HepG2 (cell line): ENCODE measurements at regions not wholly inside any gene's neighbourhood (a gene's known extent, or its start where the extent isn't known, plus 50 kb on each side); places are given as distances from the start of the nearest gene placed in this dataset.

ENCODE experiments used
- ATAC-seq: fragments of 200-7000 bp; cut with Tn5 transposase; 3 replicates; pipeline ENCODE4 v1.9.1; 2020; ENCODE audit warnings: mild to moderate bottlenecking, moderate library complexity
- BruUV-seq: library from RNA; stranded (reverse); fragments of 400-500 nt; replicated peaks from 2 replicates; lab custom pipeline; 2021; lab: Mats Ljungman, UMichigan
- CTCF ChIA-PET: fragments of 300-600 bp; formaldehyde crosslinking; extraction: SDS; loops from one replicate; lab custom pipeline; 2021; ENCODE audit warnings: low total read pairs, inconsistent platforms, low intra/inter-chr PET ratio; lab: Yijun Ruan, JAX
- POLR2A ChIA-PET: fragments of 350-600 bp; sonication (Branson Sonifier 250); formaldehyde crosslinking; loops from one replicate; lab custom pipeline; 2020; ENCODE audit warnings: antibody characterized with exemption, inconsistent platforms; lab: Yijun Ruan, JAX
- DNase-seq: peaks from one replicate; pipeline ENCODE4 v3.0.0-alpha.2; 2015; ENCODE audit warnings: low spot score
- FAIRE-seq: peaks from 3 replicates; lab custom pipeline; 2011; peaks lifted over from hg19 to GRCh38; lab: Jason Lieb, UNC
- H2AFZ ChIP-seq: one replicate; pipeline ENCODE4 v1.6.1; 2011; ENCODE audit warnings: low read length, inconsistent platforms
- H3K27ac ChIP-seq: fragments of 300-600 bp; 3 replicates; pipeline ENCODE4 v1.8.0; 2011; ENCODE audit warnings: mixed run types, mild to moderate bottlenecking, mixed read lengths, low read length, inconsistent platforms; ENCODE audit not compliant: insufficient read depth; ENCODE audit errors: extremely low read length
- H3K27me3 ChIP-seq, 2 experiments: fragments of 200-600 bp in 1 of 2; 2 replicates in 1 of 2; 3 replicates in 1 of 2; pipeline versions ENCODE4 v1.6.0 to v1.8.0; 2011; ENCODE audit warnings: low read length in 2 of 2, mild to moderate bottlenecking in 2 of 2, moderate library complexity in 2 of 2, inconsistent platforms in 1 of 2; ENCODE audit not compliant: insufficient read depth in 2 of 2, control insufficient read depth in 1 of 2
- H3K36me3 ChIP-seq, 2 experiments: fragments of 200-600 bp in 1 of 2; replicated peaks in 1 of 2; 2 replicates in 1 of 2; 3 replicates in 1 of 2; pipeline versions ENCODE4 v1.5.1 to v1.8.0; 2011; ENCODE audit warnings: low read length in 2 of 2, inconsistent platforms in 1 of 2; ENCODE audit not compliant: insufficient read depth in 2 of 2, control insufficient read depth in 1 of 2
- H3K4me1 ChIP-seq: 2 replicates; pipeline ENCODE4 v1.5.1; 2012; ENCODE audit warnings: low read length, inconsistent platforms; ENCODE audit not compliant: insufficient read depth
- H3K4me2 ChIP-seq: 2 replicates; pipeline ENCODE4 v1.6.0; 2011; ENCODE audit warnings: low read depth, low read length, inconsistent platforms
- H3K4me3 ChIP-seq, 3 experiments: fragments of 200-600 bp in 1 of 3; sonication (generic), shearing (Covaris generic) in 1 of 3; replicated peaks in 1 of 3; 2 replicates each; pipeline ENCODE4 v1.5.1; 2011 to 2016; ENCODE audit warnings: low read length in 3 of 3, inconsistent platforms in 2 of 3, low read depth in 2 of 3, mild to moderate bottlenecking in 2 of 3, control low read depth in 1 of 3, mixed read lengths in 1 of 3; ENCODE audit not compliant: insufficient read depth in 1 of 3
- H3K79me2 ChIP-seq: one replicate; pipeline ENCODE4 v1.6.1; 2011; ENCODE audit warnings: low read length, inconsistent platforms; ENCODE audit not compliant: insufficient read depth
- H3K9ac ChIP-seq: 2 replicates; pipeline ENCODE4 v1.6.0; 2011; ENCODE audit warnings: mild to moderate bottlenecking, low read depth, low read length, inconsistent platforms; ENCODE audit not compliant: insufficient read depth
- H3K9me3 ChIP-seq: 2 replicates; pipeline ENCODE4 v1.5.1; 2012; ENCODE audit warnings: mild to moderate bottlenecking, low read length
- H4K20me1 ChIP-seq: 2 replicates; pipeline ENCODE4 v1.6.0; 2011; ENCODE audit warnings: inconsistent platforms, mild to moderate bottlenecking, low read length, moderate library complexity; ENCODE audit not compliant: insufficient read depth
- CEBPB ChIP-seq: IDR thresholded peaks from 2 replicates; pipeline ENCODE4 v1.6.1; 2011; ENCODE audit warnings: low read depth, low read length, improper control_type of control experiment, borderline replicate concordance
- GATAD1 ChIP-seq: IDR thresholded peaks from 2 replicates; pipeline ENCODE4 v1.6.1; 2016; ENCODE audit warnings: missing genetic modification reagents, missing compliant biosample characterization
- SPEN ChIP-seq: sonication (generic); formaldehyde crosslinking; IDR thresholded peaks from 2 replicates; pipeline ENCODE4 v1.5.1; 2020; ENCODE audit warnings: low read depth, mild to moderate bottlenecking, missing genetic modification reagents
- SRF ChIP-seq: IDR thresholded peaks from 2 replicates; pipeline ENCODE4 v1.6.1; 2011; ENCODE audit warnings: mild to moderate bottlenecking, low read depth, low read length, moderate library complexity
- TARDBP ChIP-seq: sonication (generic); formaldehyde crosslinking; IDR thresholded peaks from 2 replicates; pipeline ENCODE4 v1.8.0; 2022; ENCODE audit warnings: mild to moderate bottlenecking, missing genetic modification reagents
- TBX2 ChIP-seq: sonication (generic); formaldehyde crosslinking; IDR thresholded peaks from 2 replicates; pipeline ENCODE4 v1.5.0; 2020; ENCODE audit warnings: missing genetic modification reagents, mild to moderate bottlenecking, borderline replicate concordance
- ZKSCAN8 ChIP-seq: IDR thresholded peaks from 2 replicates; pipeline ENCODE4 v1.6.1; 2016; ENCODE audit warnings: borderline replicate concordance, missing genetic modification reagents, missing compliant biosample characterization
- ZNF678 ChIP-seq: sonication (generic); formaldehyde crosslinking; IDR thresholded peaks from 2 replicates; pipeline ENCODE4 v1.4.0; 2020; ENCODE audit warnings: mild to moderate bottlenecking, missing genetic modification reagents
- WGBS: methylation state at CpG from one replicate; pipeline ENCODE4 v1.1.6; 2017; ENCODE audit warnings: low lambda C conversion rate; 5-methylcytosine and 5-hydroxymethylcytosine counted together
- in situ Hi-C: cut with HindIII; loops from 2 replicates; pipeline ENCODE4 v1.10.0; 2017; ENCODE audit warnings: low pct_unique_long_range_greater_than_20kb; ENCODE audit not compliant: extremely low pct_ligation_motif_present
- intact Hi-C: fragments of 100-400 bp; cut with micrococcal nuclease; formaldehyde crosslinking; loops from one replicate; pipeline ENCODE4 v1.10.0; 2022; ENCODE audit not compliant: unreplicated experiment
- TF ChIP-seq, protein P1 (sequence below): sonication (generic); formaldehyde crosslinking; IDR thresholded peaks from 2 replicates; pipeline ENCODE4 v1.4.0; 2020; ENCODE audit warnings: missing genetic modification reagents, mild to moderate bottlenecking, borderline replicate concordance
- TF ChIP-seq, protein P2 (sequence below): sonication (generic); formaldehyde crosslinking; IDR thresholded peaks from 2 replicates; pipeline ENCODE4 v1.8.0; 2022; ENCODE audit warnings: missing genetic modification reagents, mild to moderate bottlenecking, inconsistent platforms, borderline replicate concordance
- TF ChIP-seq, protein P3 (sequence below): sonication (generic); formaldehyde crosslinking; conservative IDR thresholded peaks from 2 replicates; pipeline ENCODE4 v1.5.0; 2020; ENCODE audit warnings: missing genetic modification reagents
- TF ChIP-seq, protein P4 (sequence below): sonication (generic); formaldehyde crosslinking; IDR thresholded peaks from 2 replicates; pipeline ENCODE4 v1.8.1; 2023; ENCODE audit warnings: mild to moderate bottlenecking, missing genetic modification reagents
- TF ChIP-seq, protein P5 (sequence below): sonication (generic); formaldehyde crosslinking; IDR thresholded peaks from 2 replicates; pipeline ENCODE4 v1.4.0; 2020; ENCODE audit warnings: missing genetic modification reagents

DNA sequence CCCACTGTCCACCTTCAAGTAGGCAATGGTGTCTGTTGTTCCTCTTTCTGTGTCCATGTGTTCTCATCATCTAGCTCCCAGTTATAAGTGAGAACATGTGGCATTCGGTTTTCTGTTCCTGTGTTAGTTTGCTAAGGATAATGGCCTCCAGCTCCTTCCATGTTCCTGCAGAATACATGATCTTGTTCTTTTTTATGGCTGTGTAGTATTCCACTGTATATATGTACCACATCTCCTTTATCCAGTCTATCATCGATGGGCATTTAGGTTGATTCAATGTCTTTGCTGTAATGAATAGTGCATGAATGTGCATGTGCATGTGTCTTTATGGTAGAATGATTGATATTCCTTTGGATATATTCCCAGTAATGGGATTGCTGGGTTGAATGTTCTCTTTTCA, 123.3 kb upstream of the LHX5 start:
- WGBS = 0% methylated on average over 2 of the region's 2 CpGs
- no peak for TF ChIP-seq ZNF678 (CRISPR knock-in tag)
- no peak for TF ChIP-seq SRF
- TF ChIP-seq GATAD1 (CRISPR knock-in tag) = no peak
- ChIA-PET CTCF (no interaction called here), POLR2A (no interaction called here)
- Histone ChIP-seq H3K4me3 (no peak overlapping the region), H3K9me3 (no peaks in the 10 kb centered on the region), H3K9ac (no peak overlapping the region), H2AFZ (no peak overlapping the region), H3K36me3 (no peaks in the 10 kb centered on the region), H4K20me1 (0 out of 2 replicates have a peak, but pooled peaks cover 3% of the 10 kb centered on the region), H3K4me1 (no peaks in the 10 kb centered on the region), H3K27ac (no peak overlapping the region), H3K79me2 (no peaks in the 10 kb centered on the region), H3K27me3 (no peaks in the 10 kb centered on the region; a peak in 2 of 5 replicates), H3K4me2 (no peak overlapping the region)
- DNase-seq (no peak), ATAC-seq (no peak), FAIRE-seq (no peak)
- in situ Hi-C loops = no loop called here
- intact Hi-C loops = no loop called here
- no TSS peak for BruUV-seq

DNA sequence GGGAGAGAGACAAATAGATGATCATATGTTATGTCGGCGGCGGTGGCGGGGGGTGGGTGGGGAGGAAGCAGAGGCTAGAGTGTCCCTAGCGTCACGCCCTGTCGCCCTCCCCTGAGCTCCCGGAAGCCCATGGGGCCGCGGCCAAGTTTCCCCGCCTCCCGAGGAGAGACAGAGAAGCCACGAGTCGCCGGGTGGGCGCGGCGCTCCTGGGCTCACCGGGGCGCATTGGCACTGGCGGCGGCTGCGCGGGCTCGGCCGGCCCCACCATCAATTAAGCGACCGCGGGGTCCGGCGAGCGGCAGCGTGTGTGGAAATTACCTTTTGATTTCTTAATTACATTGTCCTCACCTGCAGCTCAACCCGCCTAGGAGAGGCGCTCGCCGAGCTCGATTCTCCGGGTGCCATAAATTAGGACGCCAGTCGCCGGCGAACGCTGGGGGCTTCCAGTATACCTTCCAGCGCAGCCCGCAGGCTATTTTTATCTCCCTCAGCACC, 119.9 kb upstream of the LHX5 start:
- CTCF ChIA-PET = no interaction called here
- H3K27me3 ChIP-seq = no peaks in the 10 kb centered on the region; a peak in 2 of 5 replicates
- POLR2A ChIA-PET = no interaction called here
- H3K27ac ChIP-seq = no peak overlapping the region
- no peaks in the 10 kb centered on the region for H4K20me1 ChIP-seq
- H3K4me3 ChIP-seq = no peak overlapping the region
- no peak overlapping the region for H2AFZ ChIP-seq
- no peaks in the 10 kb centered on the region for H3K9me3 ChIP-seq
- no peaks in the 10 kb centered on the region for H3K4me1 ChIP-seq
- intact Hi-C loops (no loop called here), in situ Hi-C loops (no loop called here)
- ATAC-seq (no peak), DNase-seq (no peak), FAIRE-seq (no peak)
- no peaks in the 10 kb centered on the region for H3K36me3 ChIP-seq
- 64% methylated on average over 25 of the region's 46 CpGs for WGBS
- no peak overlapping the region for H3K9ac ChIP-seq
- no peak overlapping the region for H3K4me2 ChIP-seq
- H3K79me2 ChIP-seq = no peaks in the 10 kb centered on the region
- BruUV-seq = no TSS peak
- TF ChIP-seq, protein P1, sequence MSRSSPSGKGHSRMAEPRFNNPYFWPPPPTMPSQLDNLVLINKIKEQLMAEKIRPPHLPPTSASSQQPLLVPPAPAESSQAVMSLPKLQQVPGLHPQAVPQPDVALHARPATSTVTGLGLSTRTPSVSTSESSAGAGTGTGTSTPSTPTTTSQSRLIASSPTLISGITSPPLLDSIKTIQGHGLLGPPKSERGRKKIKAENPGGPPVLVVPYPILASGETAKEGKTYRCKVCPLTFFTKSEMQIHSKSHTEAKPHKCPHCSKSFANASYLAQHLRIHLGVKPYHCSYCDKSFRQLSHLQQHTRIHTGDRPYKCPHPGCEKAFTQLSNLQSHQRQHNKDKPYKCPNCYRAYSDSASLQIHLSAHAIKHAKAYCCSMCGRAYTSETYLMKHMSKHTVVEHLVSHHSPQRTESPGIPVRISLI (CRISPR knock-in tag) = no peak
- TF ChIP-seq TARDBP = no peak
- TF ChIP-seq, protein P2, sequence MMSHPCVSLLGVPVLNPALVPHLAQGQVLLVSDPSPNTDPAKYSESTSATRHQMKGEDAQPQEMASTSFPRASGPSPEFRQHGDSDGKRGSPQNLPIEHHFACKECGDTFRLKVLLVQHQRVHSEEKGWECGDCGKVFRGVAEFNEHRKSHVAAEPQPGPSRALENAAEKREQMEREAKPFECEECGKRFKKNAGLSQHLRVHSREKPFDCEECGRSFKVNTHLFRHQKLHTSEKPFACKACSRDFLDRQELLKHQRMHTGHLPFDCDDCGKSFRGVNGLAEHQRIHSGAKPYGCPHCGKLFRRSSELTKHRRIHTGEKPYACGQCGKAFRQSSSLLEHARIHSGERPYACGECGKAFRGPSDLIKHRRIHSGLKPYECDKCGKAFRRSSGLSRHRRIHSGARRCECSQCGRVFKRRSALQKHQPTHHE (CRISPR knock-in tag) = no peak
- TF ChIP-seq ZKSCAN8 (CRISPR knock-in tag) = no peak
- TF ChIP-seq TBX2 (CRISPR knock-in tag) = no peak
- TF ChIP-seq, protein P3, sequence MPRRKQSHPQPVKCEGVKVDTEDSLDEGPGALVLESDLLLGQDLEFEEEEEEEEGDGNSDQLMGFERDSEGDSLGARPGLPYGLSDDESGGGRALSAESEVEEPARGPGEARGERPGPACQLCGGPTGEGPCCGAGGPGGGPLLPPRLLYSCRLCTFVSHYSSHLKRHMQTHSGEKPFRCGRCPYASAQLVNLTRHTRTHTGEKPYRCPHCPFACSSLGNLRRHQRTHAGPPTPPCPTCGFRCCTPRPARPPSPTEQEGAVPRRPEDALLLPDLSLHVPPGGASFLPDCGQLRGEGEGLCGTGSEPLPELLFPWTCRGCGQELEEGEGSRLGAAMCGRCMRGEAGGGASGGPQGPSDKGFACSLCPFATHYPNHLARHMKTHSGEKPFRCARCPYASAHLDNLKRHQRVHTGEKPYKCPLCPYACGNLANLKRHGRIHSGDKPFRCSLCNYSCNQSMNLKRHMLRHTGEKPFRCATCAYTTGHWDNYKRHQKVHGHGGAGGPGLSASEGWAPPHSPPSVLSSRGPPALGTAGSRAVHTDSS (CRISPR knock-in tag) = no peak
- TF ChIP-seq, protein P4, sequence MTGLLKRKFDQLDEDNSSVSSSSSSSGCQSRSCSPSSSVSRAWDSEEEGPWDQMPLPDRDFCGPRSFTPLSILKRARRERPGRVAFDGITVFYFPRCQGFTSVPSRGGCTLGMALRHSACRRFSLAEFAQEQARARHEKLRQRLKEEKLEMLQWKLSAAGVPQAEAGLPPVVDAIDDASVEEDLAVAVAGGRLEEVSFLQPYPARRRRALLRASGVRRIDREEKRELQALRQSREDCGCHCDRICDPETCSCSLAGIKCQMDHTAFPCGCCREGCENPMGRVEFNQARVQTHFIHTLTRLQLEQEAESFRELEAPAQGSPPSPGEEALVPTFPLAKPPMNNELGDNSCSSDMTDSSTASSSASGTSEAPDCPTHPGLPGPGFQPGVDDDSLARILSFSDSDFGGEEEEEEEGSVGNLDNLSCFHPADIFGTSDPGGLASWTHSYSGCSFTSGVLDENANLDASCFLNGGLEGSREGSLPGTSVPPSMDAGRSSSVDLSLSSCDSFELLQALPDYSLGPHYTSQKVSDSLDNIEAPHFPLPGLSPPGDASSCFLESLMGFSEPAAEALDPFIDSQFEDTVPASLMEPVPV (CRISPR knock-in tag) = no peak
- no peak for TF ChIP-seq CEBPB
- TF ChIP-seq SPEN (CRISPR knock-in tag) = no peak
- TF ChIP-seq, protein P5, sequence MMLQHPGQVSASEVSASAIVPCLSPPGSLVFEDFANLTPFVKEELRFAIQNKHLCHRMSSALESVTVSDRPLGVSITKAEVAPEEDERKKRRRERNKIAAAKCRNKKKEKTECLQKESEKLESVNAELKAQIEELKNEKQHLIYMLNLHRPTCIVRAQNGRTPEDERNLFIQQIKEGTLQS (CRISPR knock-in tag) = no peak
